Transverse colon (tissue), 4 donors: ENCODE measurements at regions not wholly inside any gene's neighbourhood (a gene's known extent, or its start where the extent isn't known, plus 50 kb on each side); places are given as distances from the start of the nearest gene placed in this dataset.

Experiments
- DNase-seq: peaks from one replicate; pipeline ENCODE4 v3.0.0-alpha.2; 2019
- H3K27ac ChIP-seq, 4 donors: fragments of 200-600 bp; sonication (generic); 2 replicates each; pipeline ENCODE4 v1.5.1; 2016 to 2018; ENCODE audit warnings: inconsistent platforms in 4 of 4
- H3K27me3 ChIP-seq: fragments of 200-600 bp; sonication (generic); 2 replicates; pipeline ENCODE4 v1.5.1; 2017; ENCODE audit warnings: inconsistent platforms
- H3K36me3 ChIP-seq, 4 donors: fragments of 200-600 bp; sonication (generic); 2 replicates each; pipeline ENCODE4 v1.5.1; 2017 to 2019; ENCODE audit warnings: inconsistent platforms in 4 of 4
- H3K4me1 ChIP-seq, 4 donors: fragments of 200-600 bp; sonication (generic); 2 replicates each; pipeline ENCODE4 v1.5.1; 2017 to 2020; ENCODE audit warnings: inconsistent platforms in 4 of 4
- H3K4me3 ChIP-seq, 4 donors: fragments of 200-600 bp; sonication (generic); 1 replicate in 1 of 4; 2 replicates in 3 of 4; pipeline versions ENCODE4 v1.5.1 to v1.6.1; 2017 to 2019; ENCODE audit warnings: inconsistent platforms in 4 of 4
- H3K9me3 ChIP-seq, 2 donors: fragments of 200-600 bp; sonication (generic); 2 replicates each; pipeline ENCODE4 v1.5.1; 2017 to 2019; ENCODE audit warnings: inconsistent platforms in 2 of 2
- CTCF ChIP-seq, 5 experiments: fragments of 200-600 bp in 3 of 5; fragments of 450-650 bp in 2 of 5; sonication (generic) in 3 of 5; IDR thresholded peaks; 1 replicate in 2 of 5; 2 replicates in 3 of 5; pipeline ENCODE4 v1.5.1; 2016 to 2017; ENCODE audit warnings: antibody characterized with exemption in 5 of 5, inconsistent platforms in 3 of 5, mild to moderate bottlenecking in 2 of 5, moderate library complexity in 1 of 5
- EP300 ChIP-seq: sonication (generic); formaldehyde crosslinking; IDR thresholded peaks from one replicate; pipeline ENCODE4 v1.6.1; 2017; ENCODE audit warnings: antibody characterized with exemption, low read depth
- POLR2A ChIP-seq: fragments of 450-650 bp; IDR thresholded peaks from one replicate; pipeline ENCODE4 v1.6.1; 2016; ENCODE audit warnings: antibody characterized with exemption, mild to moderate bottlenecking, moderate library complexity
- POLR2AphosphoS5 ChIP-seq, 3 donors: sonication (generic); formaldehyde crosslinking; IDR thresholded peaks; one replicate each; pipeline ENCODE4 v1.6.1; 2016; ENCODE audit warnings: antibody characterized with exemption in 3 of 3
- WGBS, 2 donors: methylation state at CpG; one replicate each; pipeline ENCODE4 v1.1.5; 2018; ENCODE audit warnings: low coverage in 1 of 2; 5-methylcytosine and 5-hydroxymethylcytosine counted together
- in situ Hi-C, 4 donors: fragments of 200-750 bp; cut with MboI; loops; one replicate each; pipeline versions ENCODE4 v1.15.0 to v1.15.1; 2017; ENCODE audit warnings: low sequenced_read_pairs in 3 of 4, low pct_ligation_motif_present in 1 of 4, low pct_unique_long_range_greater_than_20kb in 1 of 4
- intact Hi-C: fragments of 100-400 bp; cut with DNase I; formaldehyde crosslinking; loops from one replicate; pipeline ENCODE4 v1.15.1; 2023; ENCODE audit warnings: low total_unique reads

DNA sequence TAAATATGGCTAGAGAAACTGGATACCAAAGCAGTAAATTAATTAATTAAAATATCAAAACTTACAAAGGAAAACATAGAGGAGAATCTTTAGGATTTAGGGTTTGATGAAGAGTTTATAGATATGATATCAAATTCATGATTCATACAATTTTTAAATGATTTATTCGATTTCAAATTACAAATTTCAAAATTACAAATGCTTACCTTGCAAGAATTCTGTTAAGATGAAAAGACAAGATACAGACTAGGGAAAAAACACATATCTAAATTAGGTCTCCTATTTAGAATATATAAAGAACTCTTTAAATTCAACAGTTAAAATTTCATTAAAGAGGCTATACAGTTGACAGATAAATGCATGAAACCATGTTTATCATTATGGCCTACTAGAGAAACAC lies 930.7 kb downstream of the ZPLD1 start:
- Histone ChIP-seq H3K4me1 (no peaks in the 10 kb centered on the region), H3K27me3 (no peaks in the 10 kb centered on the region), H3K27ac (no peak overlapping the region), H3K4me3 (no peak overlapping the region), H3K36me3 (no peaks in the 10 kb centered on the region), H3K9me3 (no peaks in the 10 kb centered on the region)
- DNase-seq = no peak
- intact Hi-C loops (no loop called here), in situ Hi-C loops (no loop called here)
- 64 to 68% methylated on average over 1 of the region's 1 CpG for WGBS, 2 donors
- TF ChIP-seq EP300 (no peak), POLR2AphosphoS5 (IDR thresholded peaks at IDR 0.05) (no peak), POLR2A (no peak), CTCF (IDR thresholded peaks at IDR 0.05) (no peak)

GRCh38 chr3:103367481-103367880 lies 932.7 kb downstream of the ZPLD1 start:
- no peak overlapping the region for H3K4me3 ChIP-seq
- H3K4me1 ChIP-seq = no peaks in the 10 kb centered on the region
- DNase-seq = no peak
- WGBS, 2 donors = 71 to 78% methylated on average over 3 of the region's 3 CpGs
- H3K9me3 ChIP-seq = no peaks in the 10 kb centered on the region
- no peak overlapping the region for H3K27ac ChIP-seq
- in situ Hi-C loops (no loop called here), intact Hi-C loops (no loop called here)
- H3K27me3 ChIP-seq = no peaks in the 10 kb centered on the region
- TF ChIP-seq CTCF (IDR thresholded peaks at IDR 0.05) (no peak), POLR2AphosphoS5 (IDR thresholded peaks at IDR 0.05) (no peak), EP300 (no peak), POLR2A (no peak)
- no peaks in the 10 kb centered on the region for H3K36me3 ChIP-seq

GRCh38 chr3:103371411-103371810 lies 936.6 kb downstream of the ZPLD1 start:
- no peak overlapping the region for H3K27ac ChIP-seq
- in situ Hi-C loops = no loop called here
- H3K27me3 ChIP-seq = no peaks in the 10 kb centered on the region
- intact Hi-C loops = no loop called here
- TF ChIP-seq EP300 = no peak
- TF ChIP-seq POLR2A = no peak
- no peak for TF ChIP-seq CTCF (IDR thresholded peaks at IDR 0.05)
- no peak for TF ChIP-seq POLR2AphosphoS5 (IDR thresholded peaks at IDR 0.05)
- H3K4me1 ChIP-seq = no peaks in the 10 kb centered on the region
- no peak for DNase-seq
- no peaks in the 10 kb centered on the region for H3K36me3 ChIP-seq
- no peaks in the 10 kb centered on the region for H3K9me3 ChIP-seq
- H3K4me3 ChIP-seq = no peak overlapping the region
- 50 to 81% methylated on average over 1 of the region's 1 CpG for WGBS, 2 donors

DNA sequence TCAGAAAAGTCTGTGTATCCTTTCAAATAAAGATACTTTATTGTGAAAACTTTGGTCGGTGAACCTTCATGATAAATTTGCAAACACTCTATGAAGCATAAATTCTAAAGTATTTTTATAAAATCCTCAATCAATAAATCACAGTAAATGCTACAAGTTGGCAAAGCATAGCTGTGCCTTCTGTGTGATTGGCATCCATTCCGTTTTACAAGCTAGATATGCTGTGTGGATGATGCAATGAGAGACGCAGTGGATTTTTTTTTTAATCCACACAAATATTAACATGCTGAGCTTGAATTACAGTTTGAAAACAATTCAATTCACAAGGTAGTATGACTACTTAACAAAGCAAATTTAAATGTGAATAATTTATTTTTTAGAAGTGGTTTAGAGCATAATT lies 937.2 kb downstream of the ZPLD1 start:
- intact Hi-C loops = no loop called here
- no peaks in the 10 kb centered on the region for H3K4me1 ChIP-seq
- no peak for DNase-seq
- WGBS, 2 donors = 59 to 70% methylated on average over 3 of the region's 3 CpGs
- H3K36me3 ChIP-seq = no peaks in the 10 kb centered on the region
- no peak overlapping the region for H3K27ac ChIP-seq
- H3K9me3 ChIP-seq = no peaks in the 10 kb centered on the region
- in situ Hi-C loops = no loop called here
- H3K27me3 ChIP-seq = no peaks in the 10 kb centered on the region
- no peak for TF ChIP-seq POLR2AphosphoS5 (IDR thresholded peaks at IDR 0.05)
- TF ChIP-seq EP300 = no peak
- TF ChIP-seq CTCF (IDR thresholded peaks at IDR 0.05) = no peak
- no peak for TF ChIP-seq POLR2A
- no peak overlapping the region for H3K4me3 ChIP-seq
